Gastrocnemius medialis (tissue), 4 donors: ENCODE measurements at regions not wholly inside any gene's neighbourhood (a gene's known extent, or its start where the extent isn't known, plus 50 kb on each side); places are given as distances from the start of the nearest gene placed in this dataset.

ENCODE experiments used
- ATAC-seq, 2 donors: fragments of 150-250 bp; one replicate each; pipeline ENCODE4 v1.9.1; 2016
- DNase-seq, 2 donors: peaks; one replicate each; pipeline ENCODE4 v3.0.0-alpha.2; 2019
- H3K27ac ChIP-seq, 4 donors: fragments of 200-600 bp; sonication (generic); 1 replicate in 1 of 4; 2 replicates in 3 of 4; pipeline ENCODE4 v1.5.1; 2016 to 2018; ENCODE audit warnings: mild to moderate bottlenecking in 2 of 4, moderate library complexity in 1 of 4
- H3K27me3 ChIP-seq, 3 donors: fragments of 200-600 bp; sonication (generic) in 2 of 3; 1 replicate in 1 of 3; 2 replicates in 2 of 3; pipeline versions ENCODE4 v1.5.1 to v1.6.0; 2016 to 2019; ENCODE audit warnings: mild to moderate bottlenecking in 1 of 3, moderate library complexity in 1 of 3
- H3K36me3 ChIP-seq, 2 donors: fragments of 200-600 bp; sonication (generic) in 1 of 2; one replicate each; pipeline ENCODE4 v1.5.1; 2017 to 2018
- H3K4me1 ChIP-seq, 2 donors: fragments of 200-600 bp; sonication (generic) in 1 of 2; one replicate each; pipeline ENCODE4 v1.5.1; 2016 to 2017; ENCODE audit warnings: mild to moderate bottlenecking in 2 of 2
- H3K4me3 ChIP-seq, 4 donors: fragments of 200-600 bp; sonication (generic) in 3 of 4; 1 replicate in 1 of 4; 2 replicates in 3 of 4; pipeline ENCODE4 v1.5.1; 2016 to 2019; ENCODE audit warnings: mild to moderate bottlenecking in 2 of 4
- H3K9me3 ChIP-seq, 3 donors: fragments of 200-600 bp; sonication (generic) in 2 of 3; 1 replicate in 1 of 3; 2 replicates in 2 of 3; pipeline ENCODE4 v1.5.1; 2016 to 2019
- POLR2A ChIP-seq, 2 donors: fragments of 450-650 bp; IDR thresholded peaks; one replicate each; pipeline ENCODE4 v1.6.1; 2017; ENCODE audit warnings: antibody characterized with exemption in 2 of 2, mild to moderate bottlenecking in 2 of 2, moderate library complexity in 2 of 2
- in situ Hi-C, 4 donors: fragments of 200-750 bp; cut with MboI; loops; one replicate each; pipeline versions ENCODE4 v1.15.0 to v1.8.0; 2017; ENCODE audit warnings: low sequenced_read_pairs in 4 of 4
- intact Hi-C: fragments of 100-400 bp; cut with DNase I; formaldehyde crosslinking; loops from one replicate; pipeline ENCODE4 v1.15.1; 2023; ENCODE audit warnings: low total_unique reads
- TF ChIP-seq, protein P1 (sequence below), 5 experiments: fragments of 450-650 bp in 3 of 5; fragments of 200-600 bp in 2 of 5; sonication (generic) in 2 of 5; IDR thresholded peaks in 4 of 5; conservative IDR thresholded peaks in 1 of 5; 1 replicate in 4 of 5; 2 replicates in 1 of 5; pipeline ENCODE4 v1.5.1; 2016 to 2019; ENCODE audit warnings: antibody characterized with exemption in 5 of 5, mild to moderate bottlenecking in 3 of 5, moderate library complexity in 3 of 5

DNA sequence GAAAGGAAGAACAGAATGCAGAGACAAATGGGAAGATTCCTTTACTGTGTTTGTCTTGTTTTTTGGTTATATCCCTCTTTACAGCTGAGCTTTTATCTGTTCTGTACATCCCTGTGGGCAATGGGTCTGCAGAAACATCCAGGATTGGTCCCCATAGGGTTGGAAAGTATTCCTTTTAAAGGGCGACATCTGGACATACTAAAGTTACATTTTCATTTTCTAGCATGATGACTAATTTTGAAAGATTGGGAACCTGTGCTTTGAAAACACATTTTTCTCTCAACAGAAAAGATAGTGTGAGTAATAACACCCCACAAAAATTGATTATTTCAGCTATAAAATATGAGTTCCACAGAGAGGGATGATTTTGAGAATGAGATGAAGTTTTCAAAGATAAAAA lies 435.8 kb downstream of the GPAM start:
- ATAC-seq (no peak), DNase-seq (no peak)
- peaks cover 0 to 2% (median 0%) of the 10 kb centered on the region in 3 donors for H3K9me3 ChIP-seq
- intact Hi-C loops (no loop called here), in situ Hi-C loops (no loop called here)
- TF ChIP-seq, protein P1, sequence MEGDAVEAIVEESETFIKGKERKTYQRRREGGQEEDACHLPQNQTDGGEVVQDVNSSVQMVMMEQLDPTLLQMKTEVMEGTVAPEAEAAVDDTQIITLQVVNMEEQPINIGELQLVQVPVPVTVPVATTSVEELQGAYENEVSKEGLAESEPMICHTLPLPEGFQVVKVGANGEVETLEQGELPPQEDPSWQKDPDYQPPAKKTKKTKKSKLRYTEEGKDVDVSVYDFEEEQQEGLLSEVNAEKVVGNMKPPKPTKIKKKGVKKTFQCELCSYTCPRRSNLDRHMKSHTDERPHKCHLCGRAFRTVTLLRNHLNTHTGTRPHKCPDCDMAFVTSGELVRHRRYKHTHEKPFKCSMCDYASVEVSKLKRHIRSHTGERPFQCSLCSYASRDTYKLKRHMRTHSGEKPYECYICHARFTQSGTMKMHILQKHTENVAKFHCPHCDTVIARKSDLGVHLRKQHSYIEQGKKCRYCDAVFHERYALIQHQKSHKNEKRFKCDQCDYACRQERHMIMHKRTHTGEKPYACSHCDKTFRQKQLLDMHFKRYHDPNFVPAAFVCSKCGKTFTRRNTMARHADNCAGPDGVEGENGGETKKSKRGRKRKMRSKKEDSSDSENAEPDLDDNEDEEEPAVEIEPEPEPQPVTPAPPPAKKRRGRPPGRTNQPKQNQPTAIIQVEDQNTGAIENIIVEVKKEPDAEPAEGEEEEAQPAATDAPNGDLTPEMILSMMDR (IDR thresholded peaks at IDR 0.05 in 4 of 5, conservative IDR thresholded peaks at IDR 0.05 in 1 of 5) = no peak
- no peak for TF ChIP-seq POLR2A (IDR thresholded peaks at IDR 0.05)
- H3K27ac ChIP-seq = no peak overlapping the region
- no peak overlapping the region for H3K4me3 ChIP-seq
- H3K36me3 ChIP-seq = no peaks in the 10 kb centered on the region
- H3K27me3 ChIP-seq = no peaks in the 10 kb centered on the region
- no peaks in the 10 kb centered on the region for H3K4me1 ChIP-seq

DNA sequence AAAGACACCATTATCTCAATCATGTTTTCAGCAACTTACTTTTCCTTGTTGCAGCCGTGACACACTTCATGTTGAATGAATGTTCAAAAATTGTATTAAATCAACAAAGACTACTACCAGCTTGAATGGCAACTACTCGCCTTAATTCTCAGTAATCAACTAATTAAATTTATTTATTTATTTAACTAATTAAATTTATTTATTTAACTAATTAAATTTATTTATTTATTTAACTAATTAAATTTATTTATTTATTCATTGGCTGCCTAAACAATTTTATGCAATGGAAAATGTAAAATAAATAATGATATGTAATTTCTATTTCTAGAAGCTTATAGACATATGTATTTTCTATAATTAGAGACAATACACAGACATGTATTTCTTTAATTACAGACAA lies 435.4 kb downstream of the GPAM start:
- no peak overlapping the region for H3K27ac ChIP-seq
- no peaks in the 10 kb centered on the region for H3K4me1 ChIP-seq
- in situ Hi-C loops = no loop called here
- TF ChIP-seq POLR2A (IDR thresholded peaks at IDR 0.05) = no peak
- TF ChIP-seq, protein P1 (IDR thresholded peaks at IDR 0.05 in 4 of 5, conservative IDR thresholded peaks at IDR 0.05 in 1 of 5) = no peak
- H3K27me3 ChIP-seq = no peaks in the 10 kb centered on the region
- intact Hi-C loops = no loop called here
- H3K36me3 ChIP-seq = no peaks in the 10 kb centered on the region
- DNase-seq = no peak
- H3K4me3 ChIP-seq = no peak overlapping the region
- H3K9me3 ChIP-seq = peaks cover 0 to 2% (median 0%) of the 10 kb centered on the region in 3 donors
- no peak for ATAC-seq

DNA sequence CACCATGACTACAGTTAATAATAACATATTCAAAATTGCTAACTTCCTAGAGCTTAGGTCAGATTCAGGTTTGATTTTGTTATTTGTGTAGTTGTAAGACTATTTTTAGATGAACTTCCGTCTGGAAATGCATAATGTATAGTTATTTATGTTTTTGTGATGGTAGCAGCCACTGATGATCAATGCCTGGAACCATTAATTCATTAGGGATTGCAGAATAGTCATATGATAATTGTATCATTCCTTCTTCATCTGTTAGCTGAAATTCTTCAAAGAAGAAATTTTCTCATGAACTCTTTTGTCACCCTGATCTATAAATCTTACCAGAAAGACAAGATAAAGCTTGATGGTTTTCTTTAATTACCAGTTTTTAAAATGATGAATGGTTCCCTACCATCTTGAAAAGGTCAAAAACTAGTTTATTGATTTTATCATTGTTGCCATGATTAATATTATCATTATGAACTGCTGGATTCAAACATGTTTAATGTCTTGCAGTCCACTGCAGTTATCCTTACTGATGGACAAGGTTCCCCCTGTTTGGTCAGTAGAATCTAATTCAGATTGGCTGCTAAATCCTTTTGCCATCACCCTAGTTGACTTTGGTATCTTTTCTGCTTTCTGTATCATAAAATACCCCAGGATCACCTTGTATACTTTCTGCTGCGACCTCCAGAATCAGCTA lies 433.3 kb downstream of the GPAM start:
- intact Hi-C loops = loop anchor here (10.0 kb wide), 1 partner anchor 384 kb away; no protein-coding TSS in a partner anchor

DNA sequence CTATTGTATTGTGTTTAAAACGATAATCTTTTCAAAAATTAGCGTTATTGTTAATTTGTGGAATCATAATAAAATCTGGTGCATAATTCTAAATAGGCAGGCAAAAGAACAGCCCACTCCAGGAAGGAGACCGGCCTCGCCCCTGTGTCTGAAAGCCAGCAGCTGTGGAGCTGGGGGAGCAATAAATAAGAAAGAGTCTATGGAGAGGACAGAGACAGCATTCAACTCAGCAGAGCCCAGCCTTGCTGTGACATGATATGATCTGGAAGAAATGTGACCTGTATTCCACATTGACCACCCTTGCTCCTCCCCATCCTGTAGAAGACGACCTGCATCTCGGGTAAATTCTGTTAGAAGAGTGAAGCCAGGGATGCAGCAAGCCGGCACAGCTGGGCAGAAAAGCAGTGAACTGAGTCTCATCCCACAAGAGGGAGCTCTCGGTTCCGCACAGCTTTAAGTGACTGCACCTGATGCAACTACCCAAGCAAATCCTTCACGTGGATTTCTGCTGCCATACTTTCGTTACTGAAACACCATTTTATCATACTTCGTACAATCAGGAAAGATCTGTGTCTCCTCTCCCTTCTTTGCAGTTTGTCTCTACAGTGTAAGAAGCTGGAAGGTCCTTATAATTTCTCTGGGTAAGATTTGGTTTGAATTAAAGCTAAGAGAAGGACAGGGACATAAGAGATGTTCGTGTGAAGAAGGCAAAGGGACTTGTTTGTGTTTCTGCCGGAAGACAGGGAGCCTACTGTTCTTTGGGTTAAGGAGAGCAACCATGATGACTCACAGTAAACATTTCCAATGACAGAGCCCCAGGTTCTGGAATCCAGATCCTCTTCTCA lies 427.1 kb downstream of the GPAM start:
- TF ChIP-seq, protein P1 (IDR thresholded peaks at IDR 0.05 in 4 of 5, conservative IDR thresholded peaks at IDR 0.05 in 1 of 5) = peak in 1 of 5 experiments; percentile 13
- TF ChIP-seq POLR2A (IDR thresholded peaks at IDR 0.05) = no peak
- in situ Hi-C loops = loop anchor here in 3 of 4 donors (10.0 to 25.0 kb wide), 2 partner anchors 378 to 381 kb away; no protein-coding TSS in a partner anchor
- ATAC-seq = no peak

More for the DNA sequence above, 433.3 kb downstream of the GPAM start:
- Histone ChIP-seq H3K27ac (no peak overlapping the region), H3K27me3 (no peaks in the 10 kb centered on the region), H3K36me3 (no peaks in the 10 kb centered on the region), H3K4me3 (no peak overlapping the region), H3K4me1 (no peaks in the 10 kb centered on the region), H3K9me3 (peaks cover 0 to 2% (median 0%) of the 10 kb centered on the region in 3 donors)
- TF ChIP-seq POLR2A (IDR thresholded peaks at IDR 0.05) = no peak
- TF ChIP-seq, protein P1 (IDR thresholded peaks at IDR 0.05 in 4 of 5, conservative IDR thresholded peaks at IDR 0.05 in 1 of 5) = no peak
- in situ Hi-C loops = loop anchor here in 3 of 4 donors (10.0 to 25.0 kb wide), 2 partner anchors 384 to 387 kb away; no protein-coding TSS in a partner anchor
- ATAC-seq (no peak), DNase-seq (no peak)

More for the DNA sequence above, 427.1 kb downstream of the GPAM start:
- no peaks in the 10 kb centered on the region for H3K36me3 ChIP-seq
- H3K27me3 ChIP-seq = no peaks in the 10 kb centered on the region
- no peak overlapping the region for H3K4me3 ChIP-seq
- DNase-seq = peak in 1 of 2 donors; percentile 18
- intact Hi-C loops = loop anchor here (10.0 kb wide), 1 partner anchor 378 kb away; no protein-coding TSS in a partner anchor
- peaks cover 0 to 2% (median 0%) of the 10 kb centered on the region in 3 donors for H3K9me3 ChIP-seq
- H3K27ac ChIP-seq = no peak overlapping the region
- no peaks in the 10 kb centered on the region for H3K4me1 ChIP-seq
